ENCODE measurements at regions not wholly inside any gene's neighbourhood (a gene's known extent, or its start where the extent isn't known, plus 50 kb on each side); places are given as distances from the start of the nearest gene placed in this dataset.
"Not testable (repeated sequence)": the region's sequence is repeated elsewhere in the genome, so short reads cannot be mapped to it uniquely, and the experiment has no call there.

DNA sequence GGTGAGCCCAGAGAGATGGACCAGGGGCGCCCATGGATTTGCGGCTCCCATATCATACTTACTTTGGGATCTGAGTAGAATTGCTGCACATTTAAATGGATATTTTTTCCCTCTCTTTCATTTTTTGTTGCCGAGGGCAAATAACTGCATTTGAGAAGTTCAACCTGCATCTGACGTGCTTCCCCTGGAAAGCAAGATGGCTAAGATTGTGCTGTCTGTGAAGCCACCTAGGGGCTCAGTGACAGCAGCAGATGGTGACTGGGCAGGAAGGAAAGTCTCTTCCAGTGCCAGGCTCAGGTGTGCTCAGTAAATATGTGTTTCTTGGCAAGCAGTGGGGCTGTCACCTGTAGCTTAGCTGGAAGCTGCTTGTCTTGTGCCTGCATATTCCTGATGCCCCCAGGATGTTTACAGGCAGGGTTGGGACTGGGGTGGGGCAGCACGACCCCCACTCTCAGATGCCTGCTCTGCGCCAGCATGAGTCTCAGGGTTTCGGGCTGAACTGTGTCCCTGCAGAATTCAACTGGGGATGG, 59.8 kb upstream of the ETV3 start:
- H3K27ac Mint-ChIP-seq = no peak overlapping the region
- no peaks in the 10 kb centered on the region for H3K36me3 Mint-ChIP-seq (ENCODE audit: low read depth)
- Histone ChIP-seq H3K4me1 (ENCODE audit: control insufficient read depth, insufficient read depth, low read length) (no peaks in the 10 kb centered on the region), H3K27ac (ENCODE audit: low read depth, low read length) (no peak overlapping the region), H3K36me3 (ENCODE audit: control insufficient read depth, insufficient read depth, low read length) (no peaks in the 10 kb centered on the region), H3K27me3 (ENCODE audit: control insufficient read depth, insufficient read depth, low read length, poor library complexity, severe bottlenecking) (no peaks in the 10 kb centered on the region), H3K9ac (ENCODE audit: extremely low read depth, low read length, poor library complexity, severe bottlenecking) (no peak overlapping the region), H3K4me3 (ENCODE audit: low read length) (no peak overlapping the region), H3K9me3 (ENCODE audit: control insufficient read depth, low read length) (no peaks in the 10 kb centered on the region)
- TF ChIP-seq, protein P1, sequence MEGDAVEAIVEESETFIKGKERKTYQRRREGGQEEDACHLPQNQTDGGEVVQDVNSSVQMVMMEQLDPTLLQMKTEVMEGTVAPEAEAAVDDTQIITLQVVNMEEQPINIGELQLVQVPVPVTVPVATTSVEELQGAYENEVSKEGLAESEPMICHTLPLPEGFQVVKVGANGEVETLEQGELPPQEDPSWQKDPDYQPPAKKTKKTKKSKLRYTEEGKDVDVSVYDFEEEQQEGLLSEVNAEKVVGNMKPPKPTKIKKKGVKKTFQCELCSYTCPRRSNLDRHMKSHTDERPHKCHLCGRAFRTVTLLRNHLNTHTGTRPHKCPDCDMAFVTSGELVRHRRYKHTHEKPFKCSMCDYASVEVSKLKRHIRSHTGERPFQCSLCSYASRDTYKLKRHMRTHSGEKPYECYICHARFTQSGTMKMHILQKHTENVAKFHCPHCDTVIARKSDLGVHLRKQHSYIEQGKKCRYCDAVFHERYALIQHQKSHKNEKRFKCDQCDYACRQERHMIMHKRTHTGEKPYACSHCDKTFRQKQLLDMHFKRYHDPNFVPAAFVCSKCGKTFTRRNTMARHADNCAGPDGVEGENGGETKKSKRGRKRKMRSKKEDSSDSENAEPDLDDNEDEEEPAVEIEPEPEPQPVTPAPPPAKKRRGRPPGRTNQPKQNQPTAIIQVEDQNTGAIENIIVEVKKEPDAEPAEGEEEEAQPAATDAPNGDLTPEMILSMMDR (conservative IDR thresholded peaks at IDR 0.05) = no peak
- 91 to 97% methylated on average over 4 to 7 of the region's 7 CpGs for WGBS, 2 experiments (ENCODE audit: insufficient coverage in 1 of 2, insufficient read length in 1 of 2)
- peak; percentile 31 for DNase-seq
- H3K9me3 Mint-ChIP-seq = no peaks in the 10 kb centered on the region
- peaks cover 21% of the 10 kb centered on the region for H3K4me1 Mint-ChIP-seq
- peaks cover 13% of the 10 kb centered on the region for H3K27me3 Mint-ChIP-seq (ENCODE audit: insufficient read depth)
- no peak overlapping the region for H3K4me3 Mint-ChIP-seq

DNA sequence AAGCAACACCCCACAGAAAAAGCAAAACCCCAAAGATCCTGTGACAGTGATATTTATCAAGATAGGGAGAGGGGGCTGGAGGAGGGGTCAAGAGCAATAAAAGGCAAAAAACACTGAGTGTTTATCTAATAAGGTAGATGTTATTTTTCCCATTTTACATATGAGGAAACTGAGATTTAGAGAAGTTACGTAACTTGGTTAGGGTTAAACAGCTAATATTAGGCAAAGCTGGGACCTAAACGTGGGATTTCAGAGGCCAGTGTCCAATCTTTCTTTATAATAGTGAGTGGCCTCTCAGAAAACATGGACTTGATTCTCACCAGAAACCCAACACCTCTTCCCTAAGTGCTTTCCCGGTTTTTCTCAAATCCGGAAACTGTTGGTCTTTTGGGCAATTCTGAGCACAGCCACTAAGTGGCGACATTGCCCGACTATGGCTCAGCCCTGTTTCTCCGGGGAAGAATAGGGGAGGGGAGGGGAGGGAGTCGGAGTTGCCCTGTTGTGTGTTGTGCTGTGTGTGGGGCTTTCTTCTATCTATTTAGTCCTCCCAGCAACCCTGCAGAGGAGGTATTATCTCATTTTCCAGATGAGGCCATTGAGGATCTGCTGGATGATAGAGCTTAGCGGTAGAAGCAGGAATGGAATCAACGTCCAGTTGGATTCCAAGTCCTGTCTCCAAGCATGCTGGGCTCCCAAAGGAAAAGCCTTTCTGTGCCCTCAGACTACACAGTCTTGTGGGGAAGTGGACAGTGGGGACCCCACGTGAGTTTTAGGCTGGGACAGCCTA, 58.7 kb upstream of the ETV3 start:
- H3K36me3 Mint-ChIP-seq (ENCODE audit: low read depth); H3K27ac ChIP-seq (ENCODE audit: low read depth, low read length); H3K27me3 ChIP-seq (ENCODE audit: control insufficient read depth, insufficient read depth, low read length, poor library complexity, severe bottlenecking); H3K9me3 ChIP-seq (ENCODE audit: control insufficient read depth, low read length); H3K9me3 Mint-ChIP-seq; H3K4me3 Mint-ChIP-seq; H3K27ac Mint-ChIP-seq; H3K4me3 ChIP-seq (ENCODE audit: low read length); H3K36me3 ChIP-seq (ENCODE audit: control insufficient read depth, insufficient read depth, low read length); H3K4me1 ChIP-seq (ENCODE audit: control insufficient read depth, insufficient read depth, low read length); H3K9ac ChIP-seq (ENCODE audit: extremely low read depth, low read length, poor library complexity, severe bottlenecking): not testable (repeated sequence)
- 28 to 50% methylated on average over 2 to 4 of the region's 11 CpGs for WGBS, 2 experiments (ENCODE audit: insufficient coverage in 1 of 2, insufficient read length in 1 of 2)
- Mint-ChIP-seq H3K27me3 (ENCODE audit: insufficient read depth) (peaks cover 13% of the 10 kb centered on the region), H3K4me1 (peaks cover 19% of the 10 kb centered on the region)
- TF ChIP-seq, protein P1 (conservative IDR thresholded peaks at IDR 0.05) = peak; percentile 66
- DNase-seq = peak; percentile 54

DNA sequence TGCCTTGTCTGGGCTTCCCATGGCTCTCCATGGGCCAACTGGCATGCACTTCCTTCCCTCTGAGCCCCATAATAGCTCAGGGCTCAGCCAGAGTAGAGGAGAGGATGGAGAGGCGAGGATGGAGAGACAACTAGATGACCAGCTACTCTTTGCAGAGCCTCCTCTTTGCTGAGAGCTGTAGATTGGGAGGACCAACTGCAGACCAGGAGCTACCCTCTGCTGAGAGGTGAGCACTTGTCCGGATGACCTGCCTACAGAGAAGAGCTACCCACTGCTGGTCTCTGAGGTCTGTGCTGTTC, 58.0 kb upstream of the ETV3 start:
- peaks cover 15% of the 10 kb centered on the region for H3K4me1 Mint-ChIP-seq
- TF ChIP-seq, protein P1 (conservative IDR thresholded peaks at IDR 0.05) = no peak
- peaks cover 13% of the 10 kb centered on the region for H3K27me3 Mint-ChIP-seq (ENCODE audit: insufficient read depth)

More for the DNA sequence above, 58.0 kb upstream of the ETV3 start:
- no peak overlapping the region for H3K4me3 ChIP-seq (ENCODE audit: low read length)
- no peaks in the 10 kb centered on the region for H3K36me3 ChIP-seq (ENCODE audit: control insufficient read depth, insufficient read depth, low read length)
- 67 to 92% methylated on average over 1 to 2 of the region's 2 CpGs for WGBS, 2 experiments (ENCODE audit: insufficient coverage in 1 of 2, insufficient read length in 1 of 2)
- no peaks in the 10 kb centered on the region for H3K9me3 ChIP-seq (ENCODE audit: control insufficient read depth, low read length)
- DNase-seq = no peak
- Mint-ChIP-seq H3K36me3 (ENCODE audit: low read depth) (no peaks in the 10 kb centered on the region), H3K9me3 (no peaks in the 10 kb centered on the region), H3K4me3 (no peak overlapping the region), H3K27ac (no peak overlapping the region)
- H3K9ac ChIP-seq (ENCODE audit: extremely low read depth, low read length, poor library complexity, severe bottlenecking) = no peak overlapping the region
- H3K4me1 ChIP-seq (ENCODE audit: control insufficient read depth, insufficient read depth, low read length) = no peaks in the 10 kb centered on the region
- no peaks in the 10 kb centered on the region for H3K27me3 ChIP-seq (ENCODE audit: control insufficient read depth, insufficient read depth, low read length, poor library complexity, severe bottlenecking)
- H3K27ac ChIP-seq (ENCODE audit: low read depth, low read length) = no peak overlapping the region

All from endodermal cell (in vitro differentiated cells).